ENCODE measurements at regions not wholly inside any gene's neighbourhood (a gene's known extent, or its start where the extent isn't known, plus 50 kb on each side); places are given as distances from the start of the nearest gene placed in this dataset.

DNA sequence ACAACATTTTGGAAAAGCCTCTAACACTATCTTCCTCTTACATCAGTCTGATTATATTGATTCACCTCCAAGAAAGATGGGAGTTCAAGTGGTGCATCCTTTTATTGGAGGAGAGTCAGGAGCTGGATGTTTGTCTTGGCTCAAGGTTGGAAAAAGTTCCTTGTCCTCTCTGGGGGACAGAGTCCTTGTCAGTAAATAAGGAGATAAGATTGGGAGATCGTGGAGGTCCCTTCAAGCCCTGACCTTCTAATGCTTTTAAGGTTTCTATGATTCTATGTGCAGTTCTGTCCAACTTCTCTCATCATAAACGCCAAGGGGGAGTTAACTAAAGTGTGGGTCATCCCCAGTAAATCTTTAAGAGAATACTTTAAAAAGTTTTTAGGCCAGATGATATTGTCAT is 60.9 kb upstream of the CCBE1 start:
- Histone ChIP-seq H3K36me3 (ENCODE audit: insufficient read depth) (no peaks in the 10 kb centered on the region), H3K27ac (no peak overlapping the region), H3K27me3 (ENCODE audit: insufficient read depth, low read depth) (no peaks in the 10 kb centered on the region)

DNA sequence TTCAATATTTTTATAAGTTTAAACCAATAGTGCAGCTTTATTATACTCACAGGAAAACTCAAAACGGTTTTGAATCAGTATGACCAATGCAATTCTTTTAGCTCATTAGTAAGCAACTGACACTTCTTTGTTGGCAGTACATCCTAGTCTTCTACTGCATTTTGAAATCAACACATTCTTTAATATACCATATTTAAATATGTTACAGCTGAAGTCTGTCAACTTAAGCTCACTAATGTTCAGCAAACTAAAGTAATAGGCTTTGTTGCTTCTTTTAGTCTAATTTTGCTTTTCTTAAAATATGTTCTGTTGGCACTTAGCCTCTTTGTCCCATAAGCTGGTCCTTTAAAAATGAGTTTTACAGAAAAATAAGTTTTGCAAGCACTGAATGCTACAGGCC is 55.4 kb upstream of the CCBE1 start:
- no peak overlapping the region for H3K9ac ChIP-seq
- H3K4me2 ChIP-seq = no peak overlapping the region
- no peaks in the 10 kb centered on the region for H3K79me2 ChIP-seq (ENCODE audit: insufficient read depth, low read depth)
- H3K27ac ChIP-seq = no peak overlapping the region
- no peaks in the 10 kb centered on the region for H3K4me1 ChIP-seq (ENCODE audit: low read depth, poor library complexity, severe bottlenecking)
- TF ChIP-seq, protein P1, sequence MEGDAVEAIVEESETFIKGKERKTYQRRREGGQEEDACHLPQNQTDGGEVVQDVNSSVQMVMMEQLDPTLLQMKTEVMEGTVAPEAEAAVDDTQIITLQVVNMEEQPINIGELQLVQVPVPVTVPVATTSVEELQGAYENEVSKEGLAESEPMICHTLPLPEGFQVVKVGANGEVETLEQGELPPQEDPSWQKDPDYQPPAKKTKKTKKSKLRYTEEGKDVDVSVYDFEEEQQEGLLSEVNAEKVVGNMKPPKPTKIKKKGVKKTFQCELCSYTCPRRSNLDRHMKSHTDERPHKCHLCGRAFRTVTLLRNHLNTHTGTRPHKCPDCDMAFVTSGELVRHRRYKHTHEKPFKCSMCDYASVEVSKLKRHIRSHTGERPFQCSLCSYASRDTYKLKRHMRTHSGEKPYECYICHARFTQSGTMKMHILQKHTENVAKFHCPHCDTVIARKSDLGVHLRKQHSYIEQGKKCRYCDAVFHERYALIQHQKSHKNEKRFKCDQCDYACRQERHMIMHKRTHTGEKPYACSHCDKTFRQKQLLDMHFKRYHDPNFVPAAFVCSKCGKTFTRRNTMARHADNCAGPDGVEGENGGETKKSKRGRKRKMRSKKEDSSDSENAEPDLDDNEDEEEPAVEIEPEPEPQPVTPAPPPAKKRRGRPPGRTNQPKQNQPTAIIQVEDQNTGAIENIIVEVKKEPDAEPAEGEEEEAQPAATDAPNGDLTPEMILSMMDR (conservative IDR thresholded peaks at IDR 0.05; ENCODE audit: low read depth, low read length) = no peak
- H3K36me3 ChIP-seq (ENCODE audit: insufficient read depth) = no peaks in the 10 kb centered on the region
- H3K4me3 ChIP-seq (IDR thresholded peaks at IDR 0.05; ENCODE audit: insufficient read depth, low read depth, low read length) = no peak overlapping the region
- no peaks in the 10 kb centered on the region for H3K27me3 ChIP-seq (ENCODE audit: insufficient read depth, low read depth)
- no peak overlapping the region for H2AFZ ChIP-seq (ENCODE audit: low read depth)
- H4K20me1 ChIP-seq (ENCODE audit: insufficient read depth) = no peaks in the 10 kb centered on the region

More for the DNA sequence above, 60.9 kb upstream of the CCBE1 start:
- H3K4me3 ChIP-seq (IDR thresholded peaks at IDR 0.05; ENCODE audit: insufficient read depth, low read depth, low read length) = no peak overlapping the region
- H4K20me1 ChIP-seq (ENCODE audit: insufficient read depth) = no peaks in the 10 kb centered on the region
- no peaks in the 10 kb centered on the region for H3K4me1 ChIP-seq (ENCODE audit: low read depth, poor library complexity, severe bottlenecking)
- H3K9ac ChIP-seq = no peak overlapping the region
- no peak overlapping the region for H3K4me2 ChIP-seq
- no peak overlapping the region for H2AFZ ChIP-seq (ENCODE audit: low read depth)
- TF ChIP-seq, protein P1 (conservative IDR thresholded peaks at IDR 0.05; ENCODE audit: low read depth, low read length) = no peak
- no peaks in the 10 kb centered on the region for H3K79me2 ChIP-seq (ENCODE audit: insufficient read depth, low read depth)

DNA sequence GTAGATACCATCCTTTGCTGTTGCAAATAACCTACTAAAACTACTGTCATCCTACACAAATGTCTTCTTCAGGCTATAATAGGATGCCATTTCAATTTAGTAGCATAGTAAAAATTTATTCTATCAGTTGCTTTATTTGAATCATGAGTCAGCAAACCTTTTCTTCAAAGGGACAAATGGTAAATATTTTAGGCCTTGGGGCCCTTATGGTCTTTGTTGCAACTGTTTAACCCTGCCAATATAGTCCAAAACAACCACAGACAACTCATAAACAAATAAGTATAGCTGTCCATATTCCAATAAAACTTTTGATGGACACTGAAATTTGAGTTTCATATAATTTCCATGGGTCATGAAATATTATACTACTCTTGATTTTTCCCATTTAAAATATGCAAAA is 54.0 kb upstream of the CCBE1 start:
- Histone ChIP-seq H3K4me3 (IDR thresholded peaks at IDR 0.05; ENCODE audit: insufficient read depth, low read depth, low read length) (no peak overlapping the region), H3K27ac (no peak overlapping the region), H3K4me2 (no peak overlapping the region), H4K20me1 (ENCODE audit: insufficient read depth) (no peaks in the 10 kb centered on the region), H2AFZ (ENCODE audit: low read depth) (no peak overlapping the region), H3K79me2 (ENCODE audit: insufficient read depth, low read depth) (no peaks in the 10 kb centered on the region), H3K36me3 (ENCODE audit: insufficient read depth) (no peaks in the 10 kb centered on the region), H3K4me1 (ENCODE audit: low read depth, poor library complexity, severe bottlenecking) (no peaks in the 10 kb centered on the region), H3K9ac (no peak overlapping the region), H3K27me3 (ENCODE audit: insufficient read depth, low read depth) (no peaks in the 10 kb centered on the region)
- TF ChIP-seq, protein P1 (conservative IDR thresholded peaks at IDR 0.05; ENCODE audit: low read depth, low read length) = no peak

DNA sequence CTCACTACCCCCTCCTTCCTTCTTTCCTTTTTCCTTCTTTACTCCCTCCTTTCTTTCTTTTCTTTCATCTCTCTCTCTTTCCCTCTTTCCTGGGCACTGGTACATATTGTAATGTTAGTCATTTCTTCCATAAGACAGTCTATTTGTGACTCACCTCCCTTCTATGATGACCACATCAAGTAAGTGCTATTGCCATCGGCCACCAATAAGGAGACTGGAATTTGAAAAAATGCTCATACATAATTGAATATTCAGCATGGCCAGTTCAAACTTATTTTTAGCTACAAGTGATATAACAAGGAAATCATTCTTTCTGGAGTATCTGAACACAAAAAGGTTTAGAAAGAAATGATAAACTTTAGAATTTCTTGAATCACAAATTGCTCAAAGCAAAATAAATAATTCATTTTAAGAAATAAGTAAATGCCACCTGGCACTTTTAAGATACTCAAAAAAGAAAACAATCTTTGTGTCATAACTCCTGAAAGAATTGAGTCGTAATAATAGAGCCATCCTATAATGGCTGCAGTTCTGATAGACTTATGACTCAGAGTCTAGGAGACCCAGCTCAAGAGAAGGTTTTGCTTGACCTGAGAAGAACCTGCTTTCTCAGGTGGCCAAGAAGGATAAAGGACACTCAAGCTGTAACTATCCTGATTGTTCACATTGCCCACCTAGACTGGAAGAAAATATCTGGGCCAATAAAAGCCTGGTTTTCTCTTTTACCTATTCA is 51.6 kb upstream of the CCBE1 start:
- Histone ChIP-seq H3K27me3 (ENCODE audit: insufficient read depth, low read depth) (no peaks in the 10 kb centered on the region), H3K4me1 (ENCODE audit: low read depth, poor library complexity, severe bottlenecking) (no peaks in the 10 kb centered on the region), H3K79me2 (ENCODE audit: insufficient read depth, low read depth) (no peaks in the 10 kb centered on the region), H3K4me3 (IDR thresholded peaks at IDR 0.05; ENCODE audit: insufficient read depth, low read depth, low read length) (no peak overlapping the region), H2AFZ (ENCODE audit: low read depth) (no peak overlapping the region), H3K9ac (no peak overlapping the region), H3K4me2 (no peak overlapping the region), H3K36me3 (ENCODE audit: insufficient read depth) (no peaks in the 10 kb centered on the region), H4K20me1 (ENCODE audit: insufficient read depth) (no peaks in the 10 kb centered on the region), H3K27ac (no peak overlapping the region)
- TF ChIP-seq, protein P1 (conservative IDR thresholded peaks at IDR 0.05; ENCODE audit: low read depth, low read length) = no peak

Data from KMS-11 (cell line).